ENCODE measurements at regions not wholly inside any gene's neighbourhood (a gene's known extent, or its start where the extent isn't known, plus 50 kb on each side); places are given as distances from the start of the nearest gene placed in this dataset.

GRCh38 chr5:101785090-101785489 lies 511.0 kb downstream of the SLCO4C1 start:
- TF ChIP-seq EZH2phosphoT487 (IDR thresholded peaks at IDR 0.05; ENCODE audit: insufficient read depth, low read depth) (no peak), EZH2 (IDR thresholded peaks at IDR 0.05; ENCODE audit: insufficient read depth, poor library complexity, severe bottlenecking) (no peak)

All from GM23248 (cell line).